ENCODE measurements at regions not wholly inside any gene's neighbourhood (a gene's known extent, or its start where the extent isn't known, plus 50 kb on each side); places are given as distances from the start of the nearest gene placed in this dataset.

DNA sequence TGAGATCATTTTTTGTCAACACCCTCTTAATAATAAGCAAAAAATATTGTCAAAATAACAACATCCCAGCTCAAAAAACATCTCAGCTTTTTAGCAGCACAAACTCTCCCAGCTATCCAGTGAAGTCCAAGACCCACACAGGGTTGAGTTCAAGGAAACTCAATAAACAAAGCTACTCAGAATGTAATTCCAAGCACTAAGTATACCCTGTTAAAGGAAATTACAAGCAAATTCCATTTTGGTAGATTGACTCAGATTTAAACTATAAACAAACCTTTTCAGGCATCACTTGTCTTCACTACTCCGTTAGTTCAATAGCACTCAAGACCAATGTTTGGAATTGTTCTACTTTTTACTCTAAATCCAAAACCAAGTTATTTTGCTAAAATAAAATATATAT lies 506.0 kb upstream of the INTU start:
- no peak overlapping the region for H3K4me2 ChIP-seq (ENCODE audit: insufficient read depth, low read length)
- TF ChIP-seq EZH2 (IDR thresholded peaks at IDR 0.05; ENCODE audit: borderline replicate concordance, low read depth, low read length, severe bottlenecking): no peak
- TF ChIP-seq, protein P1, sequence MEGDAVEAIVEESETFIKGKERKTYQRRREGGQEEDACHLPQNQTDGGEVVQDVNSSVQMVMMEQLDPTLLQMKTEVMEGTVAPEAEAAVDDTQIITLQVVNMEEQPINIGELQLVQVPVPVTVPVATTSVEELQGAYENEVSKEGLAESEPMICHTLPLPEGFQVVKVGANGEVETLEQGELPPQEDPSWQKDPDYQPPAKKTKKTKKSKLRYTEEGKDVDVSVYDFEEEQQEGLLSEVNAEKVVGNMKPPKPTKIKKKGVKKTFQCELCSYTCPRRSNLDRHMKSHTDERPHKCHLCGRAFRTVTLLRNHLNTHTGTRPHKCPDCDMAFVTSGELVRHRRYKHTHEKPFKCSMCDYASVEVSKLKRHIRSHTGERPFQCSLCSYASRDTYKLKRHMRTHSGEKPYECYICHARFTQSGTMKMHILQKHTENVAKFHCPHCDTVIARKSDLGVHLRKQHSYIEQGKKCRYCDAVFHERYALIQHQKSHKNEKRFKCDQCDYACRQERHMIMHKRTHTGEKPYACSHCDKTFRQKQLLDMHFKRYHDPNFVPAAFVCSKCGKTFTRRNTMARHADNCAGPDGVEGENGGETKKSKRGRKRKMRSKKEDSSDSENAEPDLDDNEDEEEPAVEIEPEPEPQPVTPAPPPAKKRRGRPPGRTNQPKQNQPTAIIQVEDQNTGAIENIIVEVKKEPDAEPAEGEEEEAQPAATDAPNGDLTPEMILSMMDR (IDR thresholded peaks at IDR 0.05; ENCODE audit: borderline replicate concordance, extremely low read depth, low read length, poor library complexity, severe bottlenecking): no peak
- no peak overlapping the region for H3K27ac ChIP-seq (ENCODE audit: low read length)
- no peaks in the 10 kb centered on the region for H4K20me1 ChIP-seq (ENCODE audit: insufficient read depth, low read length)
- no peak overlapping the region for H2AFZ ChIP-seq (ENCODE audit: low read depth, low read length)
- H3K36me3 ChIP-seq (ENCODE audit: insufficient read depth, low read length): no peaks in the 10 kb centered on the region
- no peaks in the 10 kb centered on the region for H3K9me3 ChIP-seq (ENCODE audit: insufficient read depth, low read length, severe bottlenecking)
- ATAC-seq (ENCODE audit: insufficient read depth, low read depth): no peak
- H3K27me3 ChIP-seq (ENCODE audit: insufficient read depth, low read length, poor library complexity): no peaks in the 10 kb centered on the region
- no peak overlapping the region for H3K9ac ChIP-seq (ENCODE audit: low read depth, low read length)
- no peak for DNase-seq
- H3K4me3 ChIP-seq (ENCODE audit: low read depth in 1 of 2, low read length in 2 of 2): no peak overlapping the region
- no peaks in the 10 kb centered on the region for H3K79me2 ChIP-seq (ENCODE audit: insufficient read depth, low read length)
- H3K4me1 ChIP-seq (ENCODE audit: insufficient read depth, low read length): no peaks in the 10 kb centered on the region

DNA sequence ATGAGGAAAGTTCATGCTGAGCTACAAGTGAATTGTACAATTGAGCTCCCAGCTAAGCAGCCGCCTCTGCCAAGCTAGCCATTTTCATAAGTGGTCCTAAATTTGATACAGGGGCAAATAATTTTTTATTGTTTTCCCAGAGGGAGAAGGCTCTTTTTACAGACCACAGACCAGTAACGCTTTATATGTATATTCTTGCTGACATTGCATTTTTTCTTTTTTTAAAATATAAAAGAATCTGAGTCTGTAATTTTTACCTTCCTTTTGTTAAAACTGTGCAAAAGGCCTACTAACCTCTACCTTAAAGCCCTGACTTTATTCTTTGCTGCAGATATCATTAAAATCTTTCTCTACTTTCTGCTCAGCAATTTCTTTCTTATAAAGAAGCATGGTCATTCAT lies 501.2 kb upstream of the INTU start:
- ATAC-seq (ENCODE audit: insufficient read depth, low read depth) (no peak), DNase-seq (no peak)
- Histone ChIP-seq H3K9ac (ENCODE audit: low read depth, low read length) (no peak overlapping the region), H3K27me3 (ENCODE audit: insufficient read depth, low read length, poor library complexity) (no peaks in the 10 kb centered on the region), H4K20me1 (ENCODE audit: insufficient read depth, low read length) (no peaks in the 10 kb centered on the region), H3K27ac (ENCODE audit: low read length) (no peak overlapping the region), H3K4me1 (ENCODE audit: insufficient read depth, low read length) (no peaks in the 10 kb centered on the region), H3K9me3 (ENCODE audit: insufficient read depth, low read length, severe bottlenecking) (no peaks in the 10 kb centered on the region), H3K4me3 (ENCODE audit: low read depth in 1 of 2, low read length in 2 of 2) (no peak overlapping the region), H2AFZ (ENCODE audit: low read depth, low read length) (no peak overlapping the region), H3K4me2 (ENCODE audit: insufficient read depth, low read length) (no peak overlapping the region), H3K79me2 (ENCODE audit: insufficient read depth, low read length) (no peaks in the 10 kb centered on the region), H3K36me3 (ENCODE audit: insufficient read depth, low read length) (no peaks in the 10 kb centered on the region)
- no peak for TF ChIP-seq EZH2 (IDR thresholded peaks at IDR 0.05; ENCODE audit: borderline replicate concordance, low read depth, low read length, severe bottlenecking)
- TF ChIP-seq, protein P1 (IDR thresholded peaks at IDR 0.05; ENCODE audit: borderline replicate concordance, extremely low read depth, low read length, poor library complexity, severe bottlenecking): no peak

DNA sequence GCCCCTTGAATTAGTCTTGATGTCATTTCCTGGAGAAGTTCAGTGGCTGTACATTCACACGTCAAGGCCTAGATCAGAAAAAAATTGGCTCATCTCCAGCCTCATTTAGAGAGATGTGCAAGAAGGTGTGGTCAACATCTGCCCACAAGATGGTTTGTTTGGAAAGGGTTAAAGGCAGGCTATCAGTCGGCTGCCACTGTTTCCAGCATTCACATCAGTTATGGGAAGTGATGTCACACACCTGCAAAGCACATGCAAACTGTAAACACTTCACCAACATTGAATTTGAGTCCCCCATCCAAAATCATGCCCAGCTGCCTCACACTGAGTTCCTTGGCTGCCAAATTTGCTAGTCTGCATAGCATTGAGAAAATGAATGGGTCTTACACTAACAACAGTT lies 498.3 kb upstream of the INTU start:
- H3K9ac ChIP-seq (ENCODE audit: low read depth, low read length): no peak overlapping the region
- peak; percentile 26 for DNase-seq
- peak; percentile 69 for ATAC-seq (ENCODE audit: insufficient read depth, low read depth)
- TF ChIP-seq EZH2 (IDR thresholded peaks at IDR 0.05; ENCODE audit: borderline replicate concordance, low read depth, low read length, severe bottlenecking): no peak
- TF ChIP-seq, protein P1 (IDR thresholded peaks at IDR 0.05; ENCODE audit: borderline replicate concordance, extremely low read depth, low read length, poor library complexity, severe bottlenecking): no peak
- no peak overlapping the region for H3K4me2 ChIP-seq (ENCODE audit: insufficient read depth, low read length)
- H3K79me2 ChIP-seq (ENCODE audit: insufficient read depth, low read length): no peaks in the 10 kb centered on the region
- no peak overlapping the region; the same call in 1 of the 2 replicates for H2AFZ ChIP-seq (ENCODE audit: low read depth, low read length)
- H3K4me1 ChIP-seq (ENCODE audit: insufficient read depth, low read length): no peaks in the 10 kb centered on the region
- no peaks in the 10 kb centered on the region for H3K27me3 ChIP-seq (ENCODE audit: insufficient read depth, low read length, poor library complexity)
- H3K4me3 ChIP-seq (ENCODE audit: low read depth in 1 of 2, low read length in 2 of 2): no peak overlapping the region
- no peak overlapping the region for H3K27ac ChIP-seq (ENCODE audit: low read length)
- H4K20me1 ChIP-seq (ENCODE audit: insufficient read depth, low read length): no peaks in the 10 kb centered on the region
- no peaks in the 10 kb centered on the region for H3K9me3 ChIP-seq (ENCODE audit: insufficient read depth, low read length, severe bottlenecking)
- no peaks in the 10 kb centered on the region for H3K36me3 ChIP-seq (ENCODE audit: insufficient read depth, low read length)

DNA sequence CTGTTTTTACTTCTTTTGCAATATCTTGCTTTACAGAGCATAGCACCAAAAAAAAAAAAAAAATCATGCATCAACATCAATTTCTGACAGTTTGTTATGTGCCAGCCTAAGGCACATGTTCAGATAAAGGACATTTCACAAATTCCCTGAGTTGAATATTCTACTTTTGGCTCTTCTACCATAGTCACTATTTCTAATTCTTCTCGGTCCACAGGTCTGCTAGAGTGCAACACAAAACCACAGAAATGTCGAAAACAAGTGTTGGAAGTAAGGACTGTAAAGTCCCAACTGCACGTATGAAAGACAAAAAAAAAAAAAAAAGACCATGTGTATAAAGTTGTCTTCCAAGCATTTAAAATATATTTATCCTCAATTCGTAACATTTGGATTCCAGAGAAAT lies 494.2 kb upstream of the INTU start:
- Histone ChIP-seq H3K27me3 (ENCODE audit: insufficient read depth, low read length, poor library complexity) (no peaks in the 10 kb centered on the region), H4K20me1 (ENCODE audit: insufficient read depth, low read length) (no peaks in the 10 kb centered on the region), H3K4me1 (ENCODE audit: insufficient read depth, low read length) (no peaks in the 10 kb centered on the region), H3K27ac (ENCODE audit: low read length) (no peak overlapping the region), H3K36me3 (ENCODE audit: insufficient read depth, low read length) (no peaks in the 10 kb centered on the region), H3K9ac (ENCODE audit: low read depth, low read length) (no peak overlapping the region), H3K4me3 (ENCODE audit: low read depth in 1 of 2, low read length in 2 of 2) (no peak overlapping the region), H2AFZ (ENCODE audit: low read depth, low read length) (no peak overlapping the region), H3K4me2 (ENCODE audit: insufficient read depth, low read length) (no peak overlapping the region), H3K79me2 (ENCODE audit: insufficient read depth, low read length) (no peaks in the 10 kb centered on the region), H3K9me3 (ENCODE audit: insufficient read depth, low read length, severe bottlenecking) (no peaks in the 10 kb centered on the region)
- ATAC-seq (ENCODE audit: insufficient read depth, low read depth): no peak
- no peak for DNase-seq
- no peak for TF ChIP-seq EZH2 (IDR thresholded peaks at IDR 0.05; ENCODE audit: borderline replicate concordance, low read depth, low read length, severe bottlenecking)
- TF ChIP-seq, protein P1 (IDR thresholded peaks at IDR 0.05; ENCODE audit: borderline replicate concordance, extremely low read depth, low read length, poor library complexity, severe bottlenecking): no peak
